ENCODE measurements at regions not wholly inside any gene's neighbourhood (a gene's known extent, or its start where the extent isn't known, plus 50 kb on each side); places are given as distances from the start of the nearest gene placed in this dataset.
A peak's percentile ranks its signal among the peaks of the same experiment; 100 is the strongest.
"Not testable (repeated sequence)": the region's sequence is repeated elsewhere in the genome, so short reads cannot be mapped to it uniquely, and the experiment has no call there.

GRCh38 chr17:59498530-59499307, 66.7 kb upstream of the DHX40 start:
- DNase-seq (ENCODE audit: low read depth in 1 of 2, low spot score in 1 of 2) (no peak), ATAC-seq (no peak), FAIRE-seq (peak; percentile 65)
- Histone ChIP-seq H3K4me2 (no peak overlapping the region), H3K4me3 (no peak overlapping the region), H3K27ac (no peak overlapping the region), H3K9me3 (no peaks in the 10 kb centered on the region), H3K4me1 (no peaks in the 10 kb centered on the region)
- TF ChIP-seq FOSL2 (IDR thresholded peaks at IDR 0.05) (no peak), FOSL2 (CRISPR knock-in tag; IDR thresholded peaks at IDR 0.05) (no peak), RNF2 (IDR thresholded peaks at IDR 0.05; ENCODE audit: borderline replicate concordance, low read depth) (no peak), SMC3 (IDR thresholded peaks at IDR 0.05) (no peak), ESRRA (IDR thresholded peaks at IDR 0.05; ENCODE audit: borderline replicate concordance, low read length) (no peak), ZNF302 (CRISPR knock-in tag; IDR thresholded peaks at IDR 0.05) (no peak), MYC (IDR thresholded peaks at IDR 0.05; ENCODE audit: borderline replicate concordance, low read length) (no peak), HOXA7 (CRISPR knock-in tag; IDR thresholded peaks at IDR 0.05) (no peak), EP300 (IDR thresholded peaks at IDR 0.05) (no peak), CEBPB (IDR thresholded peaks at IDR 0.05) (no peak), PHF8 (IDR thresholded peaks at IDR 0.05; ENCODE audit: borderline replicate concordance, low read depth) (no peak)
- TF ChIP-seq, protein P1, sequence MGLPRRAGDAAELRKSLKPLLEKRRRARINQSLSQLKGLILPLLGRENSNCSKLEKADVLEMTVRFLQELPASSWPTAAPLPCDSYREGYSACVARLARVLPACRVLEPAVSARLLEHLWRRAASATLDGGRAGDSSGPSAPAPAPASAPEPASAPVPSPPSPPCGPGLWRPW (IDR thresholded peaks at IDR 0.05) = no peak
- POLR2A ChIA-PET = no interaction called here
- CTCF ChIA-PET = interaction anchor here (0.9 kb wide), 1 partner anchor 57 kb away, joined by 6 read pairs; no protein-coding TSS in a partner anchor
- 39% methylated on average over 4 of the region's 4 CpGs for WGBS (ENCODE audit: missing lambda C conversion rate)

DNA sequence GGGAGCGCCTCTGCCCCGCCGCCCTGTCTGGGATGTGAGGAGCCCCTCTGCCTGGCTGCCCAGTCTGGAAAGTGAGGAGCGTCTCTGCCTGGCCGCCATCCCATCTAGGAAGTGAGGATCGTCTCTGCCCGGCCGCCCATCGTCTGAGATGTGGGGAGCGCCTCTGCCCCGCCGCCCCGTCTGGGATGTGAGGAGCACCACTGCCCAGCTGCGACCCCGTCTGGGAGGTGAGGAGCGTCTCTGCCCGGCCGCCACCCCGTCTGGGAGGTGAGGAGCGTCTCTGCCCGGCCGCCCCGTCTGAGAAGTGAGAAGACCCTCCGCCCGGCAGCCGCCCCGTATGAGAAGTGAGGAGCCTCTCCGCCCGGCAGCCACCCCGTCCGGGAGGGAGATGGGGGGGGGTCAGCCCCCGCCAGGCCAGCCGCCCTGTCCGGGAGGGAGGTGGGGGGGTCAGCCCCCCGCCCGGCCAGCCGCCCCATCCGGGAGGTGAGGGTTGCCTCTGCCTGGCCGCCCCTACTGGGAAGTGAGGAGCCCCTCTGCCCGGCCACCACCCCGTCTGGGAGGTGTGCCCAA, 65.2 kb upstream of the DHX40 start:
- H3K4me3 ChIP-seq; H3K27ac ChIP-seq; CTCF ChIA-PET; DNase-seq (ENCODE audit: low read depth in 1 of 2, low spot score in 1 of 2); POLR2A ChIA-PET; FAIRE-seq; H3K9me3 ChIP-seq; ATAC-seq; H3K4me2 ChIP-seq; H3K4me1 ChIP-seq: not testable (repeated sequence)
- WGBS (ENCODE audit: missing lambda C conversion rate) = 87% methylated on average over 15 of the region's 41 CpGs

GRCh38 chr17:59501690-59502089, 63.7 kb upstream of the DHX40 start:
- ChIA-PET CTCF (no interaction called here), POLR2A (interaction anchor here (0.7 kb wide), 1 partner anchor 287 kb away, joined by 4 read pairs; no protein-coding TSS in a partner anchor)
- ATAC-seq = no peak
- Histone ChIP-seq H3K4me1 (no peaks in the 10 kb centered on the region), H3K4me3 (no peak overlapping the region), H3K4me2 (no peak overlapping the region), H3K27ac (no peak overlapping the region), H3K9me3 (no peaks in the 10 kb centered on the region)
- TF ChIP-seq MAFK (IDR thresholded peaks at IDR 0.05; ENCODE audit: partially characterized antibody) (peak; percentile 85), POLR2A (IDR thresholded peaks at IDR 0.05; ENCODE audit: low read length) (no peak)
- 11% methylated on average over 1 of the region's 1 CpG for WGBS (ENCODE audit: missing lambda C conversion rate)
- DNase-seq (ENCODE audit: low read depth in 1 of 2, low spot score in 1 of 2) = no peak
- FAIRE-seq = no peak

DNA sequence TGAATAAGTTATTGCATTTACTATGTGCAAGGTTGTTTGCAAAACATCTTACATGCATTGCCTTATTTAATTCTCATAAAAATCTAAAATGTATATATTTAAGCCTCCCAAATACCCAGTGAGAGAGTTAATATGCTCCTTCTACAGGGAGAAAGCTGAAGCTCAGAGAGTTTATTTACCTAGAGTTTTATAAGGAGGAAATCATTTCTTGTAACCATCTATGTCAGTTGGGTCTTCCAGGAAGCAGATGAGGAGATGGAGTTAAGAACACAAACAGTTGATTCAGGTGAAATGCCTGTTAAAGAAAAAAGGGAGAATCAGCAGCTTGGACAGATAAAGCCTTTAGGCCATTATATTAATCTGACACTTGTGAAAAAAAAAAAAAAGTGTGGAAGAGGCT, 62.6 kb upstream of the DHX40 start:
- POLR2A ChIA-PET = no interaction called here
- no peaks in the 10 kb centered on the region for H3K4me1 ChIP-seq
- H3K4me2 ChIP-seq = no peak overlapping the region
- FAIRE-seq (no peak), DNase-seq (ENCODE audit: low read depth in 1 of 2, low spot score in 1 of 2) (no peak), ATAC-seq (no peak)
- no peak overlapping the region for H3K4me3 ChIP-seq
- no peak overlapping the region for H3K27ac ChIP-seq
- CTCF ChIA-PET = interaction anchor here (0.6 to 1.2 kb wide), 4 partner anchors 19 to 236 kb away, joined by 3 to 7 read pairs (median 4); no protein-coding TSS in a partner anchor
- no peaks in the 10 kb centered on the region for H3K9me3 ChIP-seq
- TF ChIP-seq ATOH8 (CRISPR knock-in tag; IDR thresholded peaks at IDR 0.05; ENCODE audit: low read depth) = no peak

GRCh38 chr17:59503500-59503899, 61.9 kb upstream of the DHX40 start:
- no peak overlapping the region for H3K4me3 ChIP-seq
- POLR2A ChIA-PET = no interaction called here
- no peak overlapping the region for H3K4me2 ChIP-seq
- CTCF ChIA-PET = interaction anchor here (0.6 to 1.2 kb wide), 6 partner anchors 18 to 535 kb away, joined by 3 to 7 read pairs (median 4); no protein-coding TSS in a partner anchor
- 55% methylated on average over 3 of the region's 3 CpGs for WGBS (ENCODE audit: missing lambda C conversion rate)
- H3K27ac ChIP-seq = no peak overlapping the region
- ATAC-seq = no peak
- FAIRE-seq = peak; percentile 23
- no peak for DNase-seq (ENCODE audit: low read depth in 1 of 2, low spot score in 1 of 2)
- H3K9me3 ChIP-seq = no peaks in the 10 kb centered on the region
- H3K4me1 ChIP-seq = no peaks in the 10 kb centered on the region
- no peak for TF ChIP-seq MAZ (IDR thresholded peaks at IDR 0.05; ENCODE audit: borderline replicate concordance, low read depth, low read length)
- no peak for TF ChIP-seq CHD4 (IDR thresholded peaks at IDR 0.05; ENCODE audit: borderline replicate concordance)
- TF ChIP-seq RCOR1 (IDR thresholded peaks at IDR 0.05; ENCODE audit: low read depth, low read length) = no peak
- no peak for TF ChIP-seq POLR2A (IDR thresholded peaks at IDR 0.05; ENCODE audit: low read length)
- no peak for TF ChIP-seq BCL3 (IDR thresholded peaks at IDR 0.05)
- TF ChIP-seq HEYL (CRISPR knock-in tag; IDR thresholded peaks at IDR 0.05) = no peak
- no peak for TF ChIP-seq CTCF (IDR thresholded peaks at IDR 0.05)
- no peak for TF ChIP-seq ZSCAN20 (CRISPR knock-in tag; IDR thresholded peaks at IDR 0.05)
- no peak for TF ChIP-seq JUN (IDR thresholded peaks at IDR 0.05)
- TF ChIP-seq EHMT2 (IDR thresholded peaks at IDR 0.05; ENCODE audit: low read depth) = no peak
- no peak for TF ChIP-seq HOXA7 (CRISPR knock-in tag; IDR thresholded peaks at IDR 0.05)
